Urinary bladder (tissue), 3 donors: ENCODE measurements at regions not wholly inside any gene's neighbourhood (a gene's known extent, or its start where the extent isn't known, plus 50 kb on each side); places are given as distances from the start of the nearest gene placed in this dataset.
"Not testable (repeated sequence)": the region's sequence is repeated elsewhere in the genome, so short reads cannot be mapped to it uniquely, and the experiment has no call there.

Experiments
- DNase-seq: peaks from one replicate; pipeline ENCODE4 v3.0.0-alpha.2; 2015; ENCODE audit errors: extremely low spot score
- H3K27ac ChIP-seq: one replicate; pipeline ENCODE4 v1.5.1; 2013; ENCODE audit warnings: low read depth, mild to moderate bottlenecking, moderate library complexity
- H3K36me3 ChIP-seq: one replicate; pipeline ENCODE4 v1.6.1; 2013; ENCODE audit warnings: mild to moderate bottlenecking, moderate library complexity; ENCODE audit not compliant: insufficient read depth
- H3K4me1 ChIP-seq: one replicate; pipeline ENCODE4 v1.6.1; 2013; ENCODE audit warnings: mild to moderate bottlenecking, moderate library complexity; ENCODE audit not compliant: insufficient read depth
- H3K4me3 ChIP-seq: one replicate; pipeline ENCODE4 v1.5.1; 2013; ENCODE audit warnings: low read depth, low read length
- WGBS: extraction: QIAGEN DNeasy Blood & Tissue Kit; methylation state at CpG from one replicate; pipeline ENCODE4 v1.1.7; 2013; 5-methylcytosine and 5-hydroxymethylcytosine counted together
- donor health status: healthy with polysubstance abuse.
- donor health status: healthy.

DNA sequence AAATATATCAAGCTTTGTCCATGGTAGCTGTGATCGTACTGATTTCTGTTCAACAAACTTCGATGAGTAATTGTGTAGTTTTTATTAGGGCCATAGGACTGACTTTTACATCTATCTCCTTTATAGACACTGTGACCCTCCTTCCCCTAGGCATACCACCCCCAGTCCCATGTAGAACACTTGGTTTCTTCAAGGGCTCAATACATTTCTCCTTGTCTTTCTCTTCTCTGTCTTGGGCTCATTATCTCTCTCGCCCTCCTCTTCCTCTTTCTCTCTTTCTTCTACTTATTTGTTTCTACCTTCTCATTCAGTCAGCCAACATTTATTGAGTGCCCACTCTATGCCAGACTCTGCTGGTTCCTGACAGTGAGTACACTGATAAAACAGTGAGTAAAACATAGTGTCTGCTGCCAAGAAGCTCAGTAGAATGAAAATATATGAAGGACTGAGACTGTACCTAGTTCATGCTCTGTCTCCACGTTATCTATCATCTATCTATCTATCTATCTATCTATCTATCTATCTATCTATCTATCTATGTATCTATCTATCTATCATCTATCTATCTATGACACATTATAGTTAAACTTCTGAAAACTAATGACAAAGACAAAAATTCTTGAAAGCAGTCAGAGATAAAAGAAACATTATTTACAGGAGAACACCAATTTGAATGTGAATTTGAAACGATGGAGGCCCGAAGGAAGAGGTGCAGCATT, 122.8 kb downstream of the RBMX2 start:
- Histone ChIP-seq H3K4me3 (no peak overlapping the region), H3K27ac (no peak overlapping the region), H3K4me1 (no peaks in the 10 kb centered on the region), H3K36me3 (no peaks in the 10 kb centered on the region)
- WGBS = 66% methylated on average over 6 of the region's 6 CpGs
- no peak for DNase-seq

DNA sequence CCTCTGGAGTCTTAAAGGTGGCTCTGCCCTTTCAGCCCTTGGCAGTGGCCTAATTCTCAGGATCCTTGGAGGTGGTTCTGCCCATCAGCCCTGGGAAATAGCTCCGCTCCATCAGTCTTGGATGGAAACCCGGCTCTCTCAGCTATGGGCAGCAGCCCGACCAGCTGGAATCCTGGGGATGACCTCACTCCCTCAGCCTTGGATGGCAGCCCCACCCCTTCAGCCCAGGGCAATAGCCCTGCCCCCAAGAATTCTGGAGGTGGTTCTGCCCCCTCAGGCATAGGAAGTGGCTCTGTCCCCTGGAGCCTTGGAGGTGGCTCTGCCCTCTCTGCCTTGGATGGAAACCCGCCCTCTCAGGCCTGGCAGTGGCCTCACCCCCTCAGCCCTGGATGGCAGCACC, 127.7 kb downstream of the RBMX2 start:
- DNase-seq = no peak
- WGBS = 83% methylated on average over 4 of the region's 4 CpGs

DNA sequence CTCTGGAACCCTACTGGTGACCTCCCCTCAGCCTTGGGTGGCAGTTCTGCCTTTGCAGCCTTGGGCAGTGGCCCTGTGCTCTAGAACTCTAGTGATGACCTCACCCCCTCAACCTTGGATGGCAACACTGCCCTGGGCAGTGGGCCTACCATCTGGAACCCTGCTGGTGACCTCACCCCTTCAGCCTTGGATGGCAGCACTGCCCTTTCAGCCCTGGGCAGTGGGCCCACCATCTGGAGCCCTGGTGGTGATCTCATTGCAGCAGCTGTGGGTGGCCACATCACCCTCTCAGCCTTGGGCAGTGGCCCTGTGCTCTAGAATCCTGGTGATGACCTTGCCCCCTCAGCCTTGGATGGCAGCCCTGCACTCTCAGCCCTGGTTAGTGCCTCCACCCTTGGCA, 129.3 kb downstream of the RBMX2 start:
- no peaks in the 10 kb centered on the region for H3K4me1 ChIP-seq
- DNase-seq = no peak
- H3K27ac ChIP-seq = no peak overlapping the region
- no peaks in the 10 kb centered on the region for H3K36me3 ChIP-seq
- no peak overlapping the region for H3K4me3 ChIP-seq

More for the DNA sequence above, 127.7 kb downstream of the RBMX2 start:
- H3K27ac ChIP-seq = no peak overlapping the region
- no peaks in the 10 kb centered on the region for H3K4me1 ChIP-seq
- no peak overlapping the region for H3K4me3 ChIP-seq
- no peaks in the 10 kb centered on the region for H3K36me3 ChIP-seq

DNA sequence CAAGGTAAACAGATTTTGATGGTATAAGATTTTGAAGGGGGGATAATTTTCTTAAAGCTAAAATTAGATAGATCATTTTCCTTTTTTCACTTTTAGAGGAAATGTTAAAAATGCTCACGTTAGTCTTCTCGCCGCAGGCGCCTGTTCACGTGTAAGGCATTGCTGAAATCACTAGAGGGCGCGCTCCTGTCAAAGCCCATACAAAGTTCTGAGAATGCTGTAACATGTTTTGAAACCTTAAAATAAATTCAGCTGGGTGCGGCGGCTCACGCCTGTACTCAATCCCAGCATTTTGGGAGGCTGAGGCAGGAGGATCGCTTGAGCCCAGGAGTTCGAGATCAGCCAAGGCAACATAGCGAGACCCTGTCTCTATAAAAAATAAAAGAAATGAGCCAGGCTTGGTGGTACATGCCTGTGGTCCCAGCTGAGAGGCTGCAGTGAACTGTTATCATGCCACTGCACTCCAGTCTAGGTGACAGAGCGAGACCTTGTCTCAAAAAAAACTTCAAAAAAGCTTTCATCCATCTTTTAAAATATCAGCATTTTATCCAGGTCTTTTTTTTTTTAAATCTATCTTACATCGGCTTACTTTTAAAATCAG, 138.0 kb downstream of the RBMX2 start:
- DNase-seq = no peak
- H3K36me3 ChIP-seq = no peaks in the 10 kb centered on the region
- H3K4me1 ChIP-seq = no peaks in the 10 kb centered on the region
- no peak overlapping the region for H3K4me3 ChIP-seq
- H3K27ac ChIP-seq = no peak overlapping the region
- 15% methylated on average over 15 of the region's 15 CpGs for WGBS

DNA sequence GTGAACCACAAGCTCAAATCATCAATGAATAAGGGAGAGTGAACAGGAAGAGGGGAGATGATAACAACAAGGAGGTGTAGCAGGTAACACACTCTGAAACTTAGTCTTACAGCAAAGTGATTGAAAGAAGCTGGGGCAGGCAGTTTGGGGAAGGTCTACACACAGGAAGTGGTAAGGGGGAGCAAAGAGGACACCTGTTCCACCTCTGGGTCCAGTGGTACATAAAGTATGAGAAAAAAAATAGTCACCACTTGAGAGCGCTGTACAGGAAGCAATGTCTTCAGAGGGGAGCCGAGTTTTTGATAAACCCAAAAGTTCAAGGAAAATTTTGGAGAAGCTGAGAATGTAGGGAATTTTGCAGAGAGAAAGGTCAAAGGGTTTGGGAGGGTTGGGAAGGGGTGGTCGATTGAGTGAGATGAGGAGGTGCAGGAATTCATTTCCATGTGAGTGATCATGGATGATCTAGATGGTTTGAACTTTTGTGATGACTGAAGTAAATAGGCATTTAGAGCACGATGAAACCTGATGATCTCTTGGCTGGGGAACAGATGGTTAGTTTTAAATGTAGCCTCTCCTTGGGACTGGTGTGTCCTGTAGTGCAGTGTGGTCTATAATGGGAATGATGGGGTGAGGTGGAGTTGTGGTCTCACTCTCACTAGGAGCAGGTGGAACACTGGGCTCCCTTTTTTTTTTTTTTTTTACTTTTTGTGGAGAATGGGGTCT, 142.0 kb downstream of the RBMX2 start:
- WGBS = 73% methylated on average over 4 of the region's 4 CpGs

DNA sequence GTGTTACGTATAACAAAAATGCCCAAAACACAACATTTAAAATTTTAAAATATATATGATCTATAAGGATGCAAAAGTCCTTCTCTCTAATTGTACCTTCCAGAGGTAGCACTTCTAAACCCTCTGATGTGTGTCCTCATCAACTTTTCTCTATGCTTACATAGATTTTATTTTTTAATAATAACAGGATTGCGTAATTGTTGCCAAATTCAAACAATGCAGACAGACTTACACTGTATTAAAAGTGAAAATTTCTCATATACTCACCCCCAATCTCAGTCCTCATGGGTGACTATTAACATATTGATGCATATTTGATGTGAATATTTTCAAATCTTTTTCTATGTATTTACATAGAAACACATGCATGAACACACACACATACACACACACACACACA, 144.0 kb downstream of the RBMX2 start:
- H3K4me3 ChIP-seq = no peak overlapping the region
- H3K27ac ChIP-seq = no peak overlapping the region
- H3K4me1 ChIP-seq = no peaks in the 10 kb centered on the region
- H3K36me3 ChIP-seq = no peaks in the 10 kb centered on the region
- DNase-seq = no peak
- 92% methylated on average over 2 of the region's 2 CpGs for WGBS

More for the DNA sequence above, 142.0 kb downstream of the RBMX2 start:
- Histone ChIP-seq H3K4me3 (no peak overlapping the region), H3K27ac (no peak overlapping the region), H3K36me3 (no peaks in the 10 kb centered on the region), H3K4me1 (no peaks in the 10 kb centered on the region)
- no peak for DNase-seq

DNA sequence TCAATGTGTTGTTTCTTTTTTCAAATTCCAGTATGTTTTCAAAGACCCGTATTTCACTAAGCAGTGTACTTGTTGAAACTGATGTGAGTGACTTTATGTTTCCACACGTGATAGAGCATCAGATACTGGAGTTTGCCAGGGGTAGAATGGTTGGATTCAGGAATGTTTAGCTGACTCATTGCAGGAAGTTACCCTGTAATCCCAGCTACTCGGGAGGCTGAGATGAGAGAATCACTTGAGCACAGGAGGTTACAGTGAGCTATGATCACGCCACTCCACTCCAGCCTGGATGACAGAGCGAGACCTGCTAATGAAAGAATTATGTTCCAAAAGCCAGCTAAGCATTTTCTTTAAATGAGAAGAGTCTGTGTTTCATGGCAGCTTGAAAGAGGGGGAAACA, 147.6 kb downstream of the RBMX2 start:
- not testable (repeated sequence) for DNase-seq, H3K27ac ChIP-seq, H3K4me3 ChIP-seq, H3K4me1 ChIP-seq, H3K36me3 ChIP-seq
- 39% methylated on average over 5 of the region's 5 CpGs for WGBS

DNA sequence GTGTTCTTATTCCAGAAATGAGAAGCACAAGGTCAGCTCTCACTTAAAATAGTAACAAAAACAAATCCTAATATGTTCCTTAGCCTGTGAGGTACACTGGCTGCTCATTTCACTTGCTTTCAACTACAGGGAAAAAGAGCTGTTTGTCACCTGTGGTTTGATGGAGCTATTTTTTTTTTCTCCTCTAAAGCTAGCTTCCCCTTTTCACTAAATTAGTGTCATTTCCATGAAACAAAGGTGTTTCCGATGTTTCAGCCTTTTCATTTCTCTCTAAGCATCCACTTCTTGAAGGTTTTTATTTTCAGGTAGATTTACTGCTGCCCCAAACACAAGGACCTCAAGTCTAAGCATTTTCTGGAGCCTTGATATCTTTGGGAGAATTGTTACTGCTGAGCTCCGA, 148.6 kb downstream of the RBMX2 start:
- DNase-seq = no peak
- Histone ChIP-seq H3K27ac (no peak overlapping the region), H3K4me3 (no peak overlapping the region), H3K4me1 (no peaks in the 10 kb centered on the region), H3K36me3 (no peaks in the 10 kb centered on the region)
- 77% methylated on average over 2 of the region's 2 CpGs for WGBS

DNA sequence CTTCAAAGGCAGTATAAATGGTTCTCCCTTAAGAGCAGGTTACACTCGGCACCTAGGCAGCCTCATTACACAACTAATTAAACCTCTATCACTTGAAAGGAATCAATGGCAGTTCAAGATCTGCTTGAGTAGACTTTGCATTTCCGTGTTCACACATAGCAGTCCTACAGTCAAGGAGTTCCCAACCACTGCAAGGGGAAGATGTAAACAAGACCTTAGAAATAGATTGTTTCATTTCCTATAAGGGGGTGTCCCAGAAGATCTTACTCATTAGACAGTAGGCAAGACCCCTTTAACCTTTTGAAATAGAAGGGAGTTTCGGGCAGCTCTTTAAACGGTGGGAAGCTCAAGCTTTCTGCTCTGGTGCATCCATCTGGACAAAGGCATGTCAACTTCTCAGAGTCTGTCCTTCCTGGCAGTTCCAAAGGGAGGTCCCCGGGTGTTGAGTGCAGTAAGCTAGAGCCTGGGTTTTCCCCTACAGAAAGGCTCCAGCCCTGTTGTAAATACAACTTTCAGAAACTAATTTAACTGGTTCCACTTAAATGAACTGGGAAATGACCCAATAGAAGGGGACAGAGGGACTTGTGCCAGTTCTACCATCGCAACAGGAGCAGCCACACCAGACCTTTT, 150.8 kb downstream of the RBMX2 start:
- Histone ChIP-seq H3K4me3 (no peak overlapping the region), H3K4me1 (no peaks in the 10 kb centered on the region), H3K36me3 (no peaks in the 10 kb centered on the region), H3K27ac (no peak overlapping the region)
- DNase-seq = no peak
- 79% methylated on average over 6 of the region's 6 CpGs for WGBS

DNA sequence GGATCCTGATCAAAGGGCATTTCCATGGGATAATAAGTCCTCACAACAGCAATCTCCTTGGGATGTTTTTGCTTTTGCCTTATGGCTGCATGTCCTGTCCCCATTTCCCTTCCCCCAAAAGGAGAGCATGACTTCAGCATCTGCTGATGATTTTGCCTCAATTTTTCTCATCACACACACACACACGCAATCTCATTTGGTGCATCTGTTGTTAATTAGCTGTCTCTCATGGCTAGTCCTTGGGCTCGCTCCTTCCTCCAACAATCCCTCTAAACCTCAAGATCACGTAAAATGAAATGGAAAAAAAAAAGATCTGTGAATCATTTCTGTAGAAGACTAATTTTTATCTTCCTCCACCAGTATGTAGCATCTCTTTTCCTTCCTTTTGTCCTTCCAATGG, 153.6 kb downstream of the RBMX2 start:
- no peak for DNase-seq
- 40% methylated on average over 3 of the region's 3 CpGs for WGBS

DNA sequence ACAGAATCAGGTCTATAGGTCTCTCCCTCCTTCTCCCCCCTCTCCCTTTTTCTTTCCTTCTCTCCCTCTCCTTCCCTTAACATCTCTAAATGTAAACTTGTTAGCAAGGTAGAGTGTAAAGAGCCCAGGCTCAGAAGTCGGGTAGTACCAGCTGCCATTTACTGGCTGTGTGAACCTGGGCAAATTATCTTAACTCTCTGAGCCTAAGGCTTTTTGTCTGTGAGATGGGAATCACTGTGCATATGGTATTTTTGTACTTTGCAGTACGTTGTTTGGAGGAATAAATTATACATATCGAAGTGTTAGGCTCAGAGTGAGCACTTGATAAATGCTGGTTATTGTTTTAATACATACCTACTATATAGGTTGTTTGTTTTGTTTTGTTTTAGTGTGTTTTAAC, 154.0 kb downstream of the RBMX2 start:
- no peak for DNase-seq
- H3K4me1 ChIP-seq = no peaks in the 10 kb centered on the region
- H3K4me3 ChIP-seq = no peak overlapping the region
- 46% methylated on average over 3 of the region's 3 CpGs for WGBS
- no peak overlapping the region for H3K27ac ChIP-seq
- H3K36me3 ChIP-seq = no peaks in the 10 kb centered on the region

More for the DNA sequence above, 153.6 kb downstream of the RBMX2 start:
- H3K4me3 ChIP-seq = no peak overlapping the region
- no peaks in the 10 kb centered on the region for H3K4me1 ChIP-seq
- no peak overlapping the region for H3K27ac ChIP-seq
- no peaks in the 10 kb centered on the region for H3K36me3 ChIP-seq

DNA sequence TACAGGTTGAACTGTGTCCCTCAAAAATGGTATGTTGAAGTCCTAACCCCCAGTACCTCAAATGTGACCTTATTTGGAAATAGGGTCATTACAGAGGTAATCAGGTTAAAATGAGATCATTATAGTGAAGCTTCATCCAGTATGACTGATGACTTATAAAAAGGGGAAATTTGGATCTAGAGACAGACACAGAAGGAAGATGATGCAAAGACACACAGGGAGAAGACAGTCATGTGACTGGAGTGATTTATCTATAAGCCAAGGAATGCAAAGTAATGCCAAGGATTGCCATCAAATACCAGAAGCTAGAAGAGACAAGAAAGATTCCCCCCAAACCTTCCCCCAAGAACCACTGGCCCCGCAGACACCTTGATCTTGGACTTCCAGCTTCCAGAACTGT, 155.2 kb downstream of the RBMX2 start:
- Histone ChIP-seq H3K36me3 (no peaks in the 10 kb centered on the region), H3K4me3 (no peak overlapping the region), H3K4me1 (no peaks in the 10 kb centered on the region), H3K27ac (no peak overlapping the region)
- DNase-seq = no peak
- 83% methylated on average over 1 of the region's 1 CpG for WGBS

DNA sequence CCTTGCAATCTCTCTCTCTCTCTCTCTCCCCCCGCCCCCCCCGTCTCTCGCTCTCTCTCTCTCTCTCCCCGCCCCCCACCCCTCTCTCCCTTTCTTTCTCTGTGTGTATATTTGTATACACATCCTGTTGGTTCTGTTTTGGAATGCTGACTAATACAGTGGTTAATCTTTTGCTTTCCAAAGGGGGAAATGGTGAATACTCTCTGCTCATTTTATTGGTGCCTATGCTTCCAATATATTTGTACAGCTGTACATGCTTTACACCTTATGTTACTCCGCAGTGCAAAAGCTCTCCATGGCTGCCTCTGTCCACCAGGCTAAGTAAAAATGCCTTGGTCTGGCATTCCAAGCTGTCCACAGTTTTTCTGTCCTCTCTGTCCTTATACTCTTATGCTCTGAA, 158.8 kb downstream of the RBMX2 start:
- no peak overlapping the region for H3K4me3 ChIP-seq
- H3K36me3 ChIP-seq = no peaks in the 10 kb centered on the region
- no peaks in the 10 kb centered on the region for H3K4me1 ChIP-seq
- WGBS = 69% methylated on average over 5 of the region's 5 CpGs
- DNase-seq = no peak
- H3K27ac ChIP-seq = no peak overlapping the region

DNA sequence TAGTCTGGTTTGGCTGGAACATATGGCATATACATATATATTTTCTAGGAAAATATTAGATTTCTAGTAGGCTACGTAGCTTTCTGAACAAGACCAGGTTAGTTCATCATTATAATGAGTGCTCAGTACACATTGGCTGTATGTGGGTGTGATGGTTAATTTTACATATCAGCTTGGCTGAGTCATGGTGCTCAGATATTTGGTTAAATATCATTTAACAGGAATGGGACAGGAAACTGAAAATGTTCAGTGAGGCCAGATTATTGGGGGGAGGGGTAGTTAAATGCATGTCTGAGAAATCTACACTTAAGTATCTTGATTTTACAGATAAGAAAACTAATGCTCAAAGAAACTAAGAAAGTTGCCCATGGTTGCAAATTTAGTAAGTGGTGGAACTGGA, 160.1 kb downstream of the RBMX2 start:
- Histone ChIP-seq H3K4me1 (no peaks in the 10 kb centered on the region), H3K36me3 (no peaks in the 10 kb centered on the region), H3K4me3 (no peak overlapping the region), H3K27ac (no peak overlapping the region)
- 89% methylated on average over 1 of the region's 1 CpG for WGBS
- no peak for DNase-seq
